ENCODE measurements at regions not wholly inside any gene's neighbourhood (a gene's known extent, or its start where the extent isn't known, plus 50 kb on each side); places are given as distances from the start of the nearest gene placed in this dataset.

- DNase-seq (ENCODE audit: low read depth): no peak
- H3K4me3 ChIP-seq (ENCODE audit: low read depth, low read length): no peak overlapping the region
- TF ChIP-seq CTCF (IDR thresholded peaks at IDR 0.05; ENCODE audit: control insufficient read depth, extremely low read depth, insufficient read depth): no peak
These were observed 481.4 kb upstream of the DAB2 start for GRCh38 chr5:39906146-39906545.

DNA sequence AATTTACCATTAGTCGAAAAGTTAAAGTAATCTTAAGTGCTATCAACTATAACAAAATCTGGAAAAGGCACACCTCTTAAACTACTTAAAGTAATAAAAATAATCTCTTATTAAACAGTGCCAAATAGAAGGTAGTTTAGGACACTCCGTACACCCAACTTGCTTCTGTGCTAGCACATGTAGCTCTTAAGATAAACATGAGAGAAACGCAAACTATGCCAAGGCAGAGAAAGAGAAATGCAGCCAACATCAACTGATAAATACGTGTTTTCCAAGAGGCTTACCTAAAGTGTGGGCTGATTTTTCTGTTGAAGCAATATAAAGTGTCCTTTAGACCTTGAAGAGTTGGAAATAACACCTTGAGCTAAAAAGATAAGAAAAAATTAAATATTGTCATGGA lies 480.6 kb upstream of the DAB2 start:
- DNase-seq (ENCODE audit: low read depth): peak; percentile 86
- TF ChIP-seq CTCF (IDR thresholded peaks at IDR 0.05; ENCODE audit: control insufficient read depth, extremely low read depth, insufficient read depth): no peak
- no peak overlapping the region for H3K4me3 ChIP-seq (ENCODE audit: low read depth, low read length)

DNA sequence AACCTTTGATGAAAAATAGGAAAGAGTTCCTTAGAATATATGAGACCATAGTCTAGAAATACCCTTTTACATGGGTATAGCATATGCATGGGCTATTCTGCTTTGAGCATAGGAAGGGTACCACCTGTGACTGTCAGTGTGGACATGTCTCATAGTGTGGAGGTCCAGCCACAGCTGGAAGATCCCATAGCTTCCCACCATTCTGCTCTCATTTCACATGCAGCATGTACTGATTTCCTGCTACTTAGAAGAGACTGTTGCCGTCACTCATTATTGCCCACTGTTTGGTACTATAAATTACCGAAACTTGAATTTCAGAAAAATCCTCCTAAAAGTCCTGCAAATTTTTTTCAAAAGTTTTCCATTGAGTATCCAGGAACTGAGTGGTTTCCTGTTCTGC lies 477.8 kb upstream of the DAB2 start:
- no peak overlapping the region for H3K4me3 ChIP-seq (ENCODE audit: low read depth, low read length)
- no peak for TF ChIP-seq CTCF (IDR thresholded peaks at IDR 0.05; ENCODE audit: control insufficient read depth, extremely low read depth, insufficient read depth)
- no peak for DNase-seq (ENCODE audit: low read depth)

DNA sequence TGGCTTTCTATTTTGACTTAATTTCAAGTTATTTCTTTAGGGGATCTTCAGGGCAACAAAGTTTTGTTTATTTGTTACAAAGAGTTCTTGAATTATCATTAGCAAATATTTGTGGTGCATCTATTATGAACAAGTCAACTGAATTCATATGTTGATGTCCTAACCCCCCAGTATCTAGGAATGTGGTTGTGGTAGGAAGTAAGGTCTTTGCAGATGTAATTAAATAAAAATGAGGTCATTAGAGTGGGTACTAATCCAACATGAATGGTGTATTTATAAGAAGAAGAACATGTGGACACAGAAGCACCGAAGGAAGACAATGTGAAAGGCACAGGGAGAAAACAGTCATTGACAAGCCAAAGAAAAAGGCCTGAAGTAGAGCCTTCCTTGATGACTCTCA lies 474.0 kb upstream of the DAB2 start:
- TF ChIP-seq CTCF (IDR thresholded peaks at IDR 0.05; ENCODE audit: control insufficient read depth, extremely low read depth, insufficient read depth): no peak
- no peak overlapping the region for H3K4me3 ChIP-seq (ENCODE audit: low read depth, low read length)
- no peak for DNase-seq (ENCODE audit: low read depth)

DNA sequence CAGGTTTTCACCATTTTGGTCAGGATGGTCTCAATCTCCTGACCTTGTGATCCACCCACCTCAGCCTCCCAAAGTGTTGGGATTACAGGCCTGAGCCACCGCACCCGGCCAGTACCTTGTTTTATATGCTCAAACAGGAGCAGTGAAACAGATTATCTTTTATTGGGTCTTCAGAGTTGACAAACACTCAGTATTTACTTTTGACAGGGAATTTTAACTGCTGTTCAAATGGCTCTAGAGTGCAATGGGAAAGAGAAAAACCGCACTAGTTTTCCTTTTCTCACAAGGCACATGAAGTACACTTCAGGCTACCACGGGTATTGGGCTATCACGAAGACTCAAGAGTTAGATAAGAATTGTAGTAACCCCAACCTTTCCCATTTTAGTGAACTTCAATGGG lies 471.9 kb upstream of the DAB2 start:
- DNase-seq (ENCODE audit: low read depth): peak; percentile 72
- no peak overlapping the region for H3K4me3 ChIP-seq (ENCODE audit: low read depth, low read length)
- no peak for TF ChIP-seq CTCF (IDR thresholded peaks at IDR 0.05; ENCODE audit: control insufficient read depth, extremely low read depth, insufficient read depth)

- no peak overlapping the region for H3K4me3 ChIP-seq (ENCODE audit: low read depth, low read length)
- TF ChIP-seq CTCF (IDR thresholded peaks at IDR 0.05; ENCODE audit: control insufficient read depth, extremely low read depth, insufficient read depth): no peak
- no peak for DNase-seq (ENCODE audit: low read depth)
These were observed 471.3 kb upstream of the DAB2 start for GRCh38 chr5:39896104-39896503.

DNA sequence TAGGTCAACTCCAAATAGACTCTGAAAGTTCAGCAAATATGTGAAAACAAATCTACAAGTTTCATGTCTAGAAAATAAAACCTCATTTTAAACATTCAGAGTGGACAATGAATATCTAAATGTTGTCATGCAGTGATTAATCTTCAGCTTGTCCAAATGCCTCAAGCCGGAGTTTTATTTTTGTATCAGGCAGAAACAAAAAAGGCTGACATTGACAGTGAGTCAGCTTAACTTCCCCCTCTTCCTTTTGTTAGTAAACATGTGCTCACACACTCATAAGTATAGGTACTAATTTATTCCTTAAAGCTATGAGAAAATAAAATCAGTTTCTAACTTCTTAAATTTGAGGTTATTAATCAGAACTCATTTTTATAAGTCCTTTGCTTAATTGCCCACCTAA lies 467.9 kb upstream of the DAB2 start:
- no peak for DNase-seq (ENCODE audit: low read depth)
- TF ChIP-seq CTCF (IDR thresholded peaks at IDR 0.05; ENCODE audit: control insufficient read depth, extremely low read depth, insufficient read depth): no peak
- H3K4me3 ChIP-seq (ENCODE audit: low read depth, low read length): no peak overlapping the region

All from LNCaP clone FGC (cell line).